A549 (cell line): ENCODE measurements at regions not wholly inside any gene's neighbourhood (a gene's known extent, or its start where the extent isn't known, plus 50 kb on each side); places are given as distances from the start of the nearest gene placed in this dataset.

Experiments used
- POLR2A ChIP-seq: IDR thresholded peaks from 2 replicates; pipeline ENCODE4 v1.6.1; 2012; ENCODE audit warnings: mild to moderate bottlenecking, low read length
- ZC3H11A ChIP-seq: fragments of 450-650 bp; IDR thresholded peaks from 2 replicates; pipeline ENCODE4 v1.6.1; 2014; ENCODE audit warnings: antibody characterized with exemption, mild to moderate bottlenecking
- TF ChIP-seq, protein P1 (sequence below): IDR thresholded peaks from 2 replicates; pipeline ENCODE4 v1.6.1; 2012; ENCODE audit warnings: low read depth, borderline replicate concordance
- TF ChIP-seq, protein P2 (sequence below): IDR thresholded peaks from 2 replicates; pipeline ENCODE4 v1.6.1; 2012

DNA sequence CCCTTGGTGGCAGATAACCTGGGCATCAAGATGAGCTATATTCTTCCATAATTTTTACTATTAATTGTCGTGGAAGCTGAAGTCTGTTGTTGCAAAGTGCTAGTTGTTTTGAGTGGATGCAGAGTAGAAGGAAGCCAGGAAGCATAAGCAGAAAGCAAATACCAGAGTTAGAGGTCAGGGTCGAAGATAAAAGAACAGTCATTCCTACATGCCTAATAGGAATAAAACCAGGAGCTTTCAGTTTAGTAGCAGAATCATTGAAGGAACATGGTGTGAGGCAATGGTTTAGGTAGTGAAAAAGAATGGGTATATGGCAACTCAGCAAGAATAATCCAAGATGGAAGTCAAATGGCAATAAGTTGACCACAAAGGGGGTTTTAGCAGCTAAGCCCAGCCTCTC, 121.6 kb upstream of the FST start:
- no peak for TF ChIP-seq POLR2A
- TF ChIP-seq ZC3H11A: no peak
- TF ChIP-seq, protein P1, sequence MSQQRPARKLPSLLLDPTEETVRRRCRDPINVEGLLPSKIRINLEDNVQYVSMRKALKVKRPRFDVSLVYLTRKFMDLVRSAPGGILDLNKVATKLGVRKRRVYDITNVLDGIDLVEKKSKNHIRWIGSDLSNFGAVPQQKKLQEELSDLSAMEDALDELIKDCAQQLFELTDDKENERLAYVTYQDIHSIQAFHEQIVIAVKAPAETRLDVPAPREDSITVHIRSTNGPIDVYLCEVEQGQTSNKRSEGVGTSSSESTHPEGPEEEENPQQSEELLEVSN: no peak
- TF ChIP-seq, protein P2, sequence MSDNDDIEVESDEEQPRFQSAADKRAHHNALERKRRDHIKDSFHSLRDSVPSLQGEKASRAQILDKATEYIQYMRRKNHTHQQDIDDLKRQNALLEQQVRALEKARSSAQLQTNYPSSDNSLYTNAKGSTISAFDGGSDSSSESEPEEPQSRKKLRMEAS: no peak
